IMR-90 (cell line): ENCODE measurements at regions not wholly inside any gene's neighbourhood (a gene's known extent, or its start where the extent isn't known, plus 50 kb on each side); places are given as distances from the start of the nearest gene placed in this dataset.

Experiments
- ATAC-seq: fragments of 200-7000 bp; cut with Tn5 transposase; 2 replicates; pipeline ENCODE4 v1.9.1; 2020; ENCODE audit warnings: low read depth, mild to moderate bottlenecking, moderate library complexity
- BruUV-seq: library from RNA; stranded (reverse); fragments of 400-500 nt; replicated peaks from 2 replicates; lab custom pipeline; 2021; lab: Mats Ljungman, UMichigan
- CTCF ChIA-PET: fragments of 300-600 bp; formaldehyde crosslinking; extraction: SDS; loops from one replicate; lab custom pipeline; 2021; ENCODE audit warnings: antibody characterized with exemption; lab: Yijun Ruan, JAX
- POLR2A ChIA-PET: fragments of 300-600 bp; sonication (Branson Sonifier 250); formaldehyde crosslinking; loops from one replicate; lab custom pipeline; 2022; ENCODE audit warnings: antibody characterized with exemption; ENCODE audit not compliant: unreplicated experiment; lab: Charles Lee
- DNase-seq: peaks from one replicate; pipeline ENCODE4 v3.0.0; 2013
- H2AFZ ChIP-seq: replicated peaks from 2 replicates; pipeline ENCODE3; 2013; ENCODE audit warnings: low read length, mild to moderate bottlenecking; ENCODE audit not compliant: poor library complexity
- H2AK5ac ChIP-seq: 2 replicates; pipeline ENCODE4 v1.6.1; 2013; ENCODE audit warnings: low read depth, low read length, inconsistent platforms
- H2AK9ac ChIP-seq: replicated peaks from 2 replicates; pipeline ENCODE3; 2013; ENCODE audit warnings: mild to moderate bottlenecking, low read depth, low read length, moderate library complexity; ENCODE audit not compliant: poor library complexity
- H2BK120ac ChIP-seq: 2 replicates; pipeline ENCODE4 v1.6.1; 2013; ENCODE audit warnings: low read depth, low read length, inconsistent platforms
- H2BK15ac ChIP-seq: 3 replicates; pipeline ENCODE4 v1.6.1; 2013; ENCODE audit warnings: low read depth, low read length, inconsistent platforms
- H2BK20ac ChIP-seq: 2 replicates; pipeline ENCODE4 v1.6.1; 2013; ENCODE audit warnings: low read depth, mild to moderate bottlenecking, inconsistent platforms, low read length, moderate library complexity
- H2BK5ac ChIP-seq: 2 replicates; pipeline ENCODE4 v1.6.1; 2013; ENCODE audit warnings: mild to moderate bottlenecking, low read depth, low read length, inconsistent platforms; ENCODE audit not compliant: poor library complexity, severe bottlenecking
- H3K14ac ChIP-seq: replicated peaks from 2 replicates; pipeline ENCODE4 v1.6.1; 2013; ENCODE audit warnings: low read depth, low read length, inconsistent platforms
- H3K18ac ChIP-seq: 2 replicates; pipeline ENCODE4 v1.6.1; 2013; ENCODE audit warnings: low read depth, low read length, control low read depth
- H3K23ac ChIP-seq: 2 replicates; pipeline ENCODE4 v1.6.1; 2013; ENCODE audit warnings: low read depth, low read length, inconsistent platforms
- H3K27ac ChIP-seq: 2 replicates; pipeline ENCODE4 v1.5.1; 2013; ENCODE audit warnings: mild to moderate bottlenecking, control low read depth, low read length; ENCODE audit not compliant: insufficient read depth
- H3K27me3 ChIP-seq: 2 replicates; pipeline ENCODE4 v1.6.1; 2013; ENCODE audit warnings: low read length; ENCODE audit not compliant: control insufficient read depth, insufficient read depth
- H3K36me3 ChIP-seq: 2 replicates; pipeline ENCODE4 v1.6.1; 2013; ENCODE audit warnings: low read length, mixed read lengths; ENCODE audit not compliant: control insufficient read depth, insufficient read depth
- H3K4ac ChIP-seq: 2 replicates; pipeline ENCODE4 v1.6.1; 2013; ENCODE audit warnings: low read depth, low read length, inconsistent platforms
- H3K4me1 ChIP-seq: 2 replicates; pipeline ENCODE4 v1.6.1; 2013; ENCODE audit warnings: low read length, mixed read lengths; ENCODE audit not compliant: control insufficient read depth, insufficient read depth
- H3K4me2 ChIP-seq: 2 replicates; pipeline ENCODE4 v1.6.1; 2013; ENCODE audit warnings: low read depth, mild to moderate bottlenecking, control low read depth, low read length, moderate library complexity
- H3K4me3 ChIP-seq: 2 replicates; pipeline ENCODE4 v1.5.1; 2013; ENCODE audit warnings: low read depth, mild to moderate bottlenecking, control low read depth, low read length, moderate library complexity; ENCODE audit not compliant: insufficient read depth
- H3K56ac ChIP-seq: 2 replicates; pipeline ENCODE4 v1.6.1; 2013; ENCODE audit warnings: low read length, inconsistent platforms; ENCODE audit not compliant: insufficient read depth; ENCODE audit errors: extremely low read depth
- H3K79me1 ChIP-seq, 2 experiments: 2 replicates each; pipeline ENCODE4 v1.6.1; 2013; ENCODE audit warnings: low read length in 2 of 2, inconsistent platforms in 1 of 2, low read depth in 1 of 2
- H3K9ac ChIP-seq: 2 replicates; pipeline ENCODE4 v1.6.1; 2013; ENCODE audit warnings: low read depth, low read length, control low read depth
- H3K9me1 ChIP-seq: 2 replicates; pipeline ENCODE4 v1.6.1; 2013; ENCODE audit warnings: low read length, inconsistent platforms; ENCODE audit not compliant: insufficient read depth
- H3K9me3 ChIP-seq: 2 replicates; pipeline ENCODE4 v1.6.1; 2013; ENCODE audit warnings: low read length; ENCODE audit not compliant: control insufficient read depth, insufficient read depth
- H4K20me1 ChIP-seq: 2 replicates; pipeline ENCODE4 v1.6.1; 2013; ENCODE audit warnings: low read length, inconsistent platforms; ENCODE audit not compliant: insufficient read depth
- H4K5ac ChIP-seq: 2 replicates; pipeline ENCODE4 v1.6.1; 2013; ENCODE audit warnings: mild to moderate bottlenecking, low read depth, low read length, control low read depth
- H4K8ac ChIP-seq, 2 experiments: 2 replicates each; pipeline ENCODE4 v1.6.1; 2013; ENCODE audit warnings: low read depth in 2 of 2, low read length in 2 of 2, control low read depth in 1 of 2, inconsistent platforms in 1 of 2
- H4K91ac ChIP-seq: 2 replicates; pipeline ENCODE4 v1.6.1; 2013; ENCODE audit warnings: low read depth, low read length, inconsistent platforms; ENCODE audit not compliant: insufficient read depth
- CEBPB ChIP-seq: IDR thresholded peaks from 2 replicates; pipeline ENCODE4 v1.6.1; 2012; ENCODE audit warnings: low read depth, low read length, improper control_type of control experiment
- CHD1 ChIP-seq: IDR thresholded peaks from 2 replicates; pipeline ENCODE4 v1.6.1; 2012; ENCODE audit warnings: low read depth, low read length, improper control_type of control experiment
- FOS ChIP-seq: fragments of 150-350 bp; IDR thresholded peaks from 2 replicates; pipeline ENCODE4 v1.6.1; 2016; ENCODE audit warnings: low read depth, low read length
- MAFK ChIP-seq: IDR thresholded peaks from 2 replicates; pipeline ENCODE4 v1.6.1; 2012; ENCODE audit warnings: low read depth, low read length, improper control_type of control experiment
- MXI1 ChIP-seq: IDR thresholded peaks from 2 replicates; pipeline ENCODE4 v1.6.1; 2012; ENCODE audit warnings: low read depth, mild to moderate bottlenecking, low read length, moderate library complexity, borderline replicate concordance
- NFE2L2 ChIP-seq: fragments of 150-350 bp; IDR thresholded peaks from 2 replicates; pipeline ENCODE4 v1.6.1; 2016; ENCODE audit warnings: low read depth, mild to moderate bottlenecking, low read length
- POLR2A ChIP-seq: IDR thresholded peaks from 2 replicates; pipeline ENCODE4 v1.6.1; 2012; ENCODE audit warnings: mild to moderate bottlenecking, low read depth, low read length
- RAD21 ChIP-seq: IDR thresholded peaks from 2 replicates; pipeline ENCODE4 v1.6.1; 2012; ENCODE audit warnings: low read length, improper control_type of control experiment
- RCOR1 ChIP-seq: IDR thresholded peaks from 2 replicates; pipeline ENCODE4 v1.6.1; 2012; ENCODE audit warnings: mild to moderate bottlenecking, low read length, improper control_type of control experiment; ENCODE audit not compliant: insufficient replicate concordance
- RFX5 ChIP-seq: IDR thresholded peaks from 2 replicates; pipeline ENCODE4 v1.8.0; 2012; ENCODE audit warnings: low read depth, mild to moderate bottlenecking, low read length, moderate library complexity
- SMC3 ChIP-seq: fragments of 150-350 bp; IDR thresholded peaks from 2 replicates; pipeline ENCODE4 v1.6.1; 2016; ENCODE audit warnings: low read depth, mild to moderate bottlenecking, antibody characterized with exemption, low read length, moderate library complexity
- WGBS, 2 experiments: methylation state at CpG; one replicate each; pipeline versions ENCODE4 v1.1.5 to v1.1.7; 2013; ENCODE audit warnings: missing lambda C conversion rate in 2 of 2; ENCODE audit not compliant: insufficient read length in 1 of 2; ENCODE audit errors: extremely low coverage in 2 of 2; 5-methylcytosine and 5-hydroxymethylcytosine counted together
- dilution Hi-C: fragments of 300-500 bp; cut with HindIII; formaldehyde crosslinking; loops from one replicate; pipeline ENCODE4 v1.14.3; 2018; ENCODE audit warnings: low sequenced_read_pairs; ENCODE audit not compliant: unreplicated experiment
- in situ Hi-C: fragments of 300-500 bp; cut with MboI; formaldehyde crosslinking; loops from 3 replicates; pipeline ENCODE4 v1.14.3; 2019; ENCODE audit warnings: low sequenced_read_pairs, inconsistent platforms, mixed read lengths
- intact Hi-C: fragments of 100-400 bp; cut with micrococcal nuclease; formaldehyde crosslinking; loops from 2 replicates; pipeline ENCODE4 v1.10.0; 2022
- TF ChIP-seq, protein P1 (sequence below): conservative IDR thresholded peaks from 2 replicates; pipeline ENCODE4 v1.5.1; 2012; ENCODE audit warnings: mild to moderate bottlenecking, low read depth, low read length, improper control_type of control experiment
- TF ChIP-seq, protein P2 (sequence below): fragments of 150-350 bp; IDR thresholded peaks from 2 replicates; pipeline ENCODE4 v1.6.1; 2017; ENCODE audit warnings: mild to moderate bottlenecking, antibody characterized with exemption, low read length, low read depth
- TF ChIP-seq, protein P3 (sequence below): fragments of 150-350 bp; IDR thresholded peaks from 2 replicates; pipeline ENCODE4 v1.6.1; 2016; ENCODE audit warnings: low read depth, mild to moderate bottlenecking, low read length, moderate library complexity, borderline replicate concordance

DNA sequence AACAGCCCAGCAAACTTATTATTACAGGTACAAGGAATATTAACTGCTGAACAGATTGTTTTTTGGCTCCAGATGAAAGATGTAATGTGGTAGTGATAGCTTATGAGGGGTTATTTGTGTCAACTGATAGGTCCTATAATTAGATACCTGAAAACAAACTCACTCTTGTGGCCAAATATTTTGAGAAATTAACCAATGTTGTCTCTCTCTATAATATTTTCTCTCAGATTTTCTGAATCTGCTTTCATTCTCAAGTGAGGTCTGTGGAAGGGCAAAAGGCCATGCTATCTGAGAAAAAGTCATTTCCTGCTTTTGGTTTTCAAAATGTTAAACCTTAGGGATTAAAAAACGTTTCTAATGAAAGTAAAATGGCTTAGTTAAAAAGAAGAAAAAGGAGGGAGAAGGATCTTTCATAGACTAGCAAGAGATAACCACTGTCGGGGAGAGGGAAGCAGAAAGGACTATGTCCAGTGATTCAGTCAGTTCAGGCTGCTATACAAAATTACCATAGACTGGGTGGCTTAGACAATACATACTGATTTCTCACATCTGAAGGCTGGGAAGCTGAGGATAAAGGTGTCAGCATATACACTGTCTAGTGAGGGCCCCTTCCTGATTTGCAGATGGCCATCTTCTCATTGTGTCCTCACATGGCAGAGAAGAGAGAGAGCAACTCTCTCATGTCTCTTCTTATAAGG lies 277.5 kb upstream of the P2RY1 start:
- H3K27ac ChIP-seq: no peak overlapping the region
- H3K18ac ChIP-seq: no peak overlapping the region
- H2AK5ac ChIP-seq: no peak overlapping the region
- no TSS peak for BruUV-seq
- H3K9ac ChIP-seq: no peak overlapping the region
- no peak overlapping the region for H3K23ac ChIP-seq
- in situ Hi-C loops (no loop called here), dilution Hi-C loops (no loop called here), intact Hi-C loops (no loop called here)
- no peak overlapping the region for H2BK120ac ChIP-seq
- H2AK9ac ChIP-seq: no peak overlapping the region
- no peaks in the 10 kb centered on the region for H3K36me3 ChIP-seq
- no peak overlapping the region for H4K5ac ChIP-seq
- H3K27me3 ChIP-seq: peaks cover 1% of the 10 kb centered on the region; the same call in 1 of the 2 replicates
- no peaks in the 10 kb centered on the region for H3K4me1 ChIP-seq
- H3K79me1 ChIP-seq: no peaks in the 10 kb centered on the region
- no peaks in the 10 kb centered on the region for H4K20me1 ChIP-seq
- no peaks in the 10 kb centered on the region for H3K9me3 ChIP-seq
- no peak overlapping the region for H3K56ac ChIP-seq
- H2AFZ ChIP-seq: no peak overlapping the region
- no peak for DNase-seq
- ChIA-PET CTCF (no interaction called here), POLR2A (no interaction called here)
- WGBS, 2 experiments: no CpG with 5 or more reads among the region's 2 CpGs
- H2BK20ac ChIP-seq: no peak overlapping the region
- H4K8ac ChIP-seq: no peak overlapping the region
- H3K4me2 ChIP-seq: no peak overlapping the region
- H3K9me1 ChIP-seq: no peaks in the 10 kb centered on the region
- no peak overlapping the region for H3K14ac ChIP-seq
- no peak overlapping the region for H4K91ac ChIP-seq
- no peak overlapping the region for H3K4me3 ChIP-seq
- no peak overlapping the region for H2BK15ac ChIP-seq
- no peak for ATAC-seq
- H2BK5ac ChIP-seq: no peak overlapping the region
- TF ChIP-seq MAFK: no peak
- no peak for TF ChIP-seq CHD1
- TF ChIP-seq, protein P1, sequence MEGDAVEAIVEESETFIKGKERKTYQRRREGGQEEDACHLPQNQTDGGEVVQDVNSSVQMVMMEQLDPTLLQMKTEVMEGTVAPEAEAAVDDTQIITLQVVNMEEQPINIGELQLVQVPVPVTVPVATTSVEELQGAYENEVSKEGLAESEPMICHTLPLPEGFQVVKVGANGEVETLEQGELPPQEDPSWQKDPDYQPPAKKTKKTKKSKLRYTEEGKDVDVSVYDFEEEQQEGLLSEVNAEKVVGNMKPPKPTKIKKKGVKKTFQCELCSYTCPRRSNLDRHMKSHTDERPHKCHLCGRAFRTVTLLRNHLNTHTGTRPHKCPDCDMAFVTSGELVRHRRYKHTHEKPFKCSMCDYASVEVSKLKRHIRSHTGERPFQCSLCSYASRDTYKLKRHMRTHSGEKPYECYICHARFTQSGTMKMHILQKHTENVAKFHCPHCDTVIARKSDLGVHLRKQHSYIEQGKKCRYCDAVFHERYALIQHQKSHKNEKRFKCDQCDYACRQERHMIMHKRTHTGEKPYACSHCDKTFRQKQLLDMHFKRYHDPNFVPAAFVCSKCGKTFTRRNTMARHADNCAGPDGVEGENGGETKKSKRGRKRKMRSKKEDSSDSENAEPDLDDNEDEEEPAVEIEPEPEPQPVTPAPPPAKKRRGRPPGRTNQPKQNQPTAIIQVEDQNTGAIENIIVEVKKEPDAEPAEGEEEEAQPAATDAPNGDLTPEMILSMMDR: no peak
- TF ChIP-seq RAD21: no peak
- TF ChIP-seq, protein P2, sequence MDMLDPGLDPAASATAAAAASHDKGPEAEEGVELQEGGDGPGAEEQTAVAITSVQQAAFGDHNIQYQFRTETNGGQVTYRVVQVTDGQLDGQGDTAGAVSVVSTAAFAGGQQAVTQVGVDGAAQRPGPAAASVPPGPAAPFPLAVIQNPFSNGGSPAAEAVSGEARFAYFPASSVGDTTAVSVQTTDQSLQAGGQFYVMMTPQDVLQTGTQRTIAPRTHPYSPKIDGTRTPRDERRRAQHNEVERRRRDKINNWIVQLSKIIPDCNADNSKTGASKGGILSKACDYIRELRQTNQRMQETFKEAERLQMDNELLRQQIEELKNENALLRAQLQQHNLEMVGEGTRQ: no peak
- no peak for TF ChIP-seq CEBPB
- no peak for TF ChIP-seq RFX5
- TF ChIP-seq MXI1: no peak
- no peak for TF ChIP-seq FOS
- no peak for TF ChIP-seq NFE2L2
- TF ChIP-seq POLR2A: no peak
- no peak for TF ChIP-seq RCOR1
- TF ChIP-seq, protein P3, sequence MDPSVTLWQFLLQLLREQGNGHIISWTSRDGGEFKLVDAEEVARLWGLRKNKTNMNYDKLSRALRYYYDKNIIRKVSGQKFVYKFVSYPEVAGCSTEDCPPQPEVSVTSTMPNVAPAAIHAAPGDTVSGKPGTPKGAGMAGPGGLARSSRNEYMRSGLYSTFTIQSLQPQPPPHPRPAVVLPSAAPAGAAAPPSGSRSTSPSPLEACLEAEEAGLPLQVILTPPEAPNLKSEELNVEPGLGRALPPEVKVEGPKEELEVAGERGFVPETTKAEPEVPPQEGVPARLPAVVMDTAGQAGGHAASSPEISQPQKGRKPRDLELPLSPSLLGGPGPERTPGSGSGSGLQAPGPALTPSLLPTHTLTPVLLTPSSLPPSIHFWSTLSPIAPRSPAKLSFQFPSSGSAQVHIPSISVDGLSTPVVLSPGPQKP: no peak
- TF ChIP-seq SMC3: no peak
- no peak overlapping the region for H3K4ac ChIP-seq
